Lung (tissue), 11 donors: ENCODE measurements at regions not wholly inside any gene's neighbourhood (a gene's known extent, or its start where the extent isn't known, plus 50 kb on each side); places are given as distances from the start of the nearest gene placed in this dataset.

Source experiments
- ATAC-seq: fragments of 200-7000 bp; cut with Tn5 transposase; one replicate; pipeline ENCODE4 v1.9.1; 2020; ENCODE audit warnings: moderate number of reproducible peaks; ENCODE audit not compliant: insufficient read depth, low FRiP score
- DNase-seq, 3 donors: peaks; one replicate each; pipeline ENCODE4 v3.0.0-alpha.2; 2013 to 2017
- H3K27ac ChIP-seq, 2 donors: one replicate each; pipeline ENCODE4 v1.5.1; 2013; ENCODE audit warnings: mild to moderate bottlenecking in 2 of 2, moderate library complexity in 2 of 2, control low read depth in 1 of 2, inconsistent platforms in 1 of 2, low read depth in 1 of 2, low read length in 1 of 2
- H3K27me3 ChIP-seq, 3 donors: one replicate each; pipeline ENCODE4 v1.5.1; 2013; ENCODE audit warnings: low read length in 2 of 3; ENCODE audit not compliant: control insufficient read depth in 3 of 3, insufficient read depth in 3 of 3
- H3K36me3 ChIP-seq, 4 donors: one replicate each; pipeline ENCODE4 v1.5.1; 2013; ENCODE audit warnings: low read length in 4 of 4, mild to moderate bottlenecking in 1 of 4, moderate library complexity in 1 of 4; ENCODE audit not compliant: control insufficient read depth in 4 of 4, insufficient read depth in 4 of 4
- H3K4me1 ChIP-seq, 5 donors: one replicate each; pipeline ENCODE4 v1.5.1; 2013; ENCODE audit warnings: low read length in 5 of 5, mild to moderate bottlenecking in 2 of 5, moderate library complexity in 1 of 5; ENCODE audit not compliant: control insufficient read depth in 5 of 5, insufficient read depth in 5 of 5
- H3K4me3 ChIP-seq: one replicate; pipeline ENCODE4 v1.5.1; 2013; ENCODE audit warnings: mild to moderate bottlenecking, control low read depth, moderate library complexity
- H3K9ac ChIP-seq, 2 donors: one replicate each; pipeline ENCODE4 v1.5.1; 2013; ENCODE audit warnings: low read length in 2 of 2, control low read depth in 1 of 2; ENCODE audit not compliant: insufficient read depth in 1 of 2
- H3K9me3 ChIP-seq, 4 donors: one replicate each; pipeline ENCODE4 v1.5.1; 2013; ENCODE audit warnings: low read length in 3 of 4, mild to moderate bottlenecking in 1 of 4, moderate library complexity in 1 of 4; ENCODE audit not compliant: control insufficient read depth in 4 of 4, insufficient read depth in 3 of 4
- WGBS, 2 donors: extraction: QIAGEN DNeasy Blood & Tissue Kit; methylation state at CpG; one replicate each; pipeline ENCODE4 v1.1.7; 2013; 5-methylcytosine and 5-hydroxymethylcytosine counted together
- TF ChIP-seq, protein P1 (sequence below): IDR thresholded peaks from 2 replicates; pipeline ENCODE4 v1.5.1; 2012; ENCODE audit warnings: mild to moderate bottlenecking; ENCODE audit errors: control extremely low read depth, extremely low read depth
- donor health status: control.
- donor health status: control.
- donor health status: Bipolar disorder and iron deficiency.
- donor health status: healthy.
- donor health status: DM: yes; HTN: yes; CAD: no.

DNA sequence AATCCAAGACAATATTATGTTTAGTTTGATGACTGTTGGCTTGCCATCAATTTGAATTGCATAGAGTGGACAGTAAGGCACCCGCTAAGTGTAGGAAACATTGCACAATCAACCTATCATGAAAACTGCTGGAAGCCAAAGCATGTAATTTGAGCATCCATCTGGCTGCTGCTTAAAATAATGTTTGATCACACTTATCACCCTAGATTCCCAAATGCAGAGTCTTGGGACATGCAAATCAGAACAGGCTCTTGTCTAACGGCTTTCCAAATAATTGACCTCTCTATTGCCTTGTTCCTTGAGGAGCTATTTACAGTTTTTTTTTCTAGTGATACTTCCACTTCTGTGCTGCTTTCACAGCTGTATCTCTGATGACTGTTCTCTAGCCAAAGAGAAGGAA, 342.1 kb downstream of the PRR16 start:
- TF ChIP-seq, protein P1, sequence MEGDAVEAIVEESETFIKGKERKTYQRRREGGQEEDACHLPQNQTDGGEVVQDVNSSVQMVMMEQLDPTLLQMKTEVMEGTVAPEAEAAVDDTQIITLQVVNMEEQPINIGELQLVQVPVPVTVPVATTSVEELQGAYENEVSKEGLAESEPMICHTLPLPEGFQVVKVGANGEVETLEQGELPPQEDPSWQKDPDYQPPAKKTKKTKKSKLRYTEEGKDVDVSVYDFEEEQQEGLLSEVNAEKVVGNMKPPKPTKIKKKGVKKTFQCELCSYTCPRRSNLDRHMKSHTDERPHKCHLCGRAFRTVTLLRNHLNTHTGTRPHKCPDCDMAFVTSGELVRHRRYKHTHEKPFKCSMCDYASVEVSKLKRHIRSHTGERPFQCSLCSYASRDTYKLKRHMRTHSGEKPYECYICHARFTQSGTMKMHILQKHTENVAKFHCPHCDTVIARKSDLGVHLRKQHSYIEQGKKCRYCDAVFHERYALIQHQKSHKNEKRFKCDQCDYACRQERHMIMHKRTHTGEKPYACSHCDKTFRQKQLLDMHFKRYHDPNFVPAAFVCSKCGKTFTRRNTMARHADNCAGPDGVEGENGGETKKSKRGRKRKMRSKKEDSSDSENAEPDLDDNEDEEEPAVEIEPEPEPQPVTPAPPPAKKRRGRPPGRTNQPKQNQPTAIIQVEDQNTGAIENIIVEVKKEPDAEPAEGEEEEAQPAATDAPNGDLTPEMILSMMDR = no peak
- Histone ChIP-seq H3K4me1 (peaks cover 0 to 14% (median 0%) of the 10 kb centered on the region in 5 donors), H3K9me3 (no peaks in the 10 kb centered on the region), H3K27me3 (no peaks in the 10 kb centered on the region), H3K9ac (no peak overlapping the region), H3K36me3 (no peaks in the 10 kb centered on the region), H3K4me3 (no peak overlapping the region), H3K27ac (no peak overlapping the region)
- 57 to 76% methylated on average over 2 of the region's 2 CpGs for WGBS, 2 donors
- DNase-seq (peak; percentile 44 to 92 (median 84)), ATAC-seq (no peak)

DNA sequence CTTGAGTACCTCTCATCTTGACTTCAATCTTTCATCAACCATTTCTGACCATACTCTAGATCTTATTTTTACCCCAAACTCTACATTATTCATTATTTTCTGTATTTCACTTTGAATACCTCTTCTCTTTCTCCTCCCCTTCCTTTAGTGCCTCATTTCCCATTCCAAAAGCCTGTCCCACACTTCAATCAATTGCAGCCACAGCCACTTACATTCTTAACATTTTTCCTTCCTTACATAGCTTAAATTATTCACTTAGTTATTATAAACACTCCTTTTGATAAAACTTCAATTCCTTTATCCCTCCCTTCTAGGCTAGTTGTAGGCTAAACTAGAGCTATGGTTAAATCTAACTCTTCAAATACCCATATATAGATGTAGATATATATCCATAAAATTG, 344.0 kb downstream of the PRR16 start:
- Histone ChIP-seq H3K4me3 (no peak overlapping the region), H3K27ac (no peak overlapping the region), H3K9ac (no peak overlapping the region), H3K27me3 (no peaks in the 10 kb centered on the region), H3K9me3 (no peaks in the 10 kb centered on the region), H3K36me3 (no peaks in the 10 kb centered on the region), H3K4me1 (peaks cover 0 to 14% (median 0%) of the 10 kb centered on the region in 5 donors)
- DNase-seq (peak in 1 of 3 donors; percentile 18), ATAC-seq (no peak)
- TF ChIP-seq, protein P1 = no peak

DNA sequence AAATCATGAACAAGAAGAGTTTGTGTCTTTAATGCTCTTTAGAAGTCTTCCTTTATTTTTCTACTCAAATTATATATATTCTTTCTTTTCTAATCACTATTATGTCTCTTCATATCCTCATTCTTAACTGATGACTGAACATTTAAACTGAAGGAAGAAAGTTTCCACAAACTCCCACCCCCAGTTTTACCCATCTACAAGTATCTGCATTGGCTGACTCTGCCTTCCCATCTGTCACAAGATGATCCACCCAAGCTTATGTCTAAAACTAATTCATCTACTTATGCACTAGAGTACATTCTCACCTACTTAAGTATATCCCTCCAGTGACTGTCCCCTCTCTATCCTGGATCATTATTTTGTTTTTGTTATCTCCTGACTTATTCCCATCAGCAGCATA, 344.5 kb downstream of the PRR16 start:
- no peaks in the 10 kb centered on the region for H3K36me3 ChIP-seq
- DNase-seq = no peak
- TF ChIP-seq, protein P1 = no peak
- H3K9me3 ChIP-seq = no peaks in the 10 kb centered on the region
- H3K4me3 ChIP-seq = no peak overlapping the region
- no peak for ATAC-seq
- peaks cover 0 to 14% (median 0%) of the 10 kb centered on the region in 5 donors for H3K4me1 ChIP-seq
- H3K9ac ChIP-seq = no peak overlapping the region
- no peaks in the 10 kb centered on the region for H3K27me3 ChIP-seq
- H3K27ac ChIP-seq = no peak overlapping the region

DNA sequence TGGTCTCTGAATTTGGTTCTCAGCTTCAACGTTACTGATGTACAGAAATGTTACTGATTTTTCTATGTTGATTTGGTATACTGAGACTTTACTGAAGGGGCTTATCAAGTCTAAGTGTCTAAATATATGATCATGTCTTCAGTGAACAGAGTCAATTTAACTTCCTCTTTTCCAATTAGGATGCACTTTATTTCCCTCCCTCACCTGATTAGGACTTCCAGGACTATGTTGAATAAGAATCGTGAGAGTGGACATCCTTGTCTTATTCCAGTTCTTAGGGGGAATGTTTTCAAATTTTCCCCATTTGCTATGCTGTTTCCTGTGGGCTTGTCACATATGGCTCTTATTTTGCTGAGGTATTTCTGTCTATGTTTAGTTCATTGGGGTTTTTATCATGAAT, 349.5 kb downstream of the PRR16 start:
- TF ChIP-seq, protein P1 = no peak
- ATAC-seq (no peak), DNase-seq (no peak)
- H3K27ac ChIP-seq = no peak overlapping the region
- peaks cover 0 to 5% (median 1%) of the 10 kb centered on the region in 4 donors for H3K9me3 ChIP-seq
- 83 to 89% methylated on average over 2 of the region's 2 CpGs for WGBS, 2 donors
- H3K27me3 ChIP-seq = no peaks in the 10 kb centered on the region
- no peaks in the 10 kb centered on the region for H3K4me1 ChIP-seq
- H3K9ac ChIP-seq = no peak overlapping the region
- no peak overlapping the region for H3K4me3 ChIP-seq
- H3K36me3 ChIP-seq = no peaks in the 10 kb centered on the region
